ENCODE measurements at regions not wholly inside any gene's neighbourhood (a gene's known extent, or its start where the extent isn't known, plus 50 kb on each side); places are given as distances from the start of the nearest gene placed in this dataset.

DNA sequence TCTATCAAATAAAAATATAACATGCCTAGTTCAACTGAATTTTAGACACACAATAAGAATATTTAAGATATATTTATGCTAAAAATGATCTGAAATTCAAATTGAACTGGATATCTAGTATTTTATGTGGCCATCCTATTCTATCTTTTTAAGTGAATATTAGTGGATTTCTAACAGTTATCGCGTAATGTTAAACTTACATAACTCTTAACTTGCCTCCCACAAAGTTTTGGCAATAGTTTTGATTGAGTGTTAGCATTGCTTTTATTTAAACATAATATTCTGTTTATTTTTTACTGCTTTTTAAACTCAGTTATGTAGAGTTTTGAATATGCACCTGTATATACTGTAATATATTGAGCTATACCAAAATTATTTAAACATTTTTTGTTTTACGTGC lies 1279.5 kb downstream of the OTOL1 start:
- TF ChIP-seq, protein P1, sequence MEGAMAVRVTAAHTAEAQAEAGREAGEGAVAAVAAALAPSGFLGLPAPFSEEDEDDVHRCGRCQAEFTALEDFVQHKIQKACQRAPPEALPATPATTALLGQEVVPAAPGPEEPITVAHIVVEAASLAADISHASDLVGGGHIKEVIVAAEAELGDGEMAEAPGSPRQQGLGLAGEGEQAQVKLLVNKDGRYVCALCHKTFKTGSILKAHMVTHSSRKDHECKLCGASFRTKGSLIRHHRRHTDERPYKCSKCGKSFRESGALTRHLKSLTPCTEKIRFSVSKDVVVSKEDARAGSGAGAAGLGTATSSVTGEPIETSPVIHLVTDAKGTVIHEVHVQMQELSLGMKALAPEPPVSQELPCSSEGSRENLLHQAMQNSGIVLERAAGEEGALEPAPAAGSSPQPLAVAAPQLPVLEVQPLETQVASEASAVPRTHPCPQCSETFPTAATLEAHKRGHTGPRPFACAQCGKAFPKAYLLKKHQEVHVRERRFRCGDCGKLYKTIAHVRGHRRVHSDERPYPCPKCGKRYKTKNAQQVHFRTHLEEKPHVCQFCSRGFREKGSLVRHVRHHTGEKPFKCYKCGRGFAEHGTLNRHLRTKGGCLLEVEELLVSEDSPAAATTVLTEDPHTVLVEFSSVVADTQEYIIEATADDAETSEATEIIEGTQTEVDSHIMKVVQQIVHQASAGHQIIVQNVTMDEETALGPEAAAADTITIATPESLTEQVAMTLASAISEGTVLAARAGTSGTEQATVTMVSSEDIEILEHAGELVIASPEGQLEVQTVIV (IDR thresholded peaks at IDR 0.05; ENCODE audit: borderline replicate concordance, partially characterized antibody) = no peak
- no peak for TF ChIP-seq HCFC1 (IDR thresholded peaks at IDR 0.05; ENCODE audit: low read length)
- no peak for TF ChIP-seq SREBF2 (IDR thresholded peaks at IDR 0.05; ENCODE audit: low read length)
- TF ChIP-seq, protein P2, sequence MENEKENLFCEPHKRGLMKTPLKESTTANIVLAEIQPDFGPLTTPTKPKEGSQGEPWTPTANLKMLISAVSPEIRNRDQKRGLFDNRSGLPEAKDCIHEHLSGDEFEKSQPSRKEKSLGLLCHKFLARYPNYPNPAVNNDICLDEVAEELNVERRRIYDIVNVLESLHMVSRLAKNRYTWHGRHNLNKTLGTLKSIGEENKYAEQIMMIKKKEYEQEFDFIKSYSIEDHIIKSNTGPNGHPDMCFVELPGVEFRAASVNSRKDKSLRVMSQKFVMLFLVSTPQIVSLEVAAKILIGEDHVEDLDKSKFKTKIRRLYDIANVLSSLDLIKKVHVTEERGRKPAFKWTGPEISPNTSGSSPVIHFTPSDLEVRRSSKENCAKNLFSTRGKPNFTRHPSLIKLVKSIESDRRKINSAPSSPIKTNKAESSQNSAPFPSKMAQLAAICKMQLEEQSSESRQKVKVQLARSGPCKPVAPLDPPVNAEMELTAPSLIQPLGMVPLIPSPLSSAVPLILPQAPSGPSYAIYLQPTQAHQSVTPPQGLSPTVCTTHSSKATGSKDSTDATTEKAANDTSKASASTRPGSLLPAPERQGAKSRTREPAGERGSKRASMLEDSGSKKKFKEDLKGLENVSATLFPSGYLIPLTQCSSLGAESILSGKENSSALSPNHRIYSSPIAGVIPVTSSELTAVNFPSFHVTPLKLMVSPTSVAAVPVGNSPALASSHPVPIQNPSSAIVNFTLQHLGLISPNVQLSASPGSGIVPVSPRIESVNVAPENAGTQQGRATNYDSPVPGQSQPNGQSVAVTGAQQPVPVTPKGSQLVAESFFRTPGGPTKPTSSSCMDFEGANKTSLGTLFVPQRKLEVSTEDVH (IDR thresholded peaks at IDR 0.05; ENCODE audit: low read depth, partially characterized antibody) = no peak
- TF ChIP-seq KLF5 (IDR thresholded peaks at IDR 0.05; ENCODE audit: partially characterized antibody) = no peak
- TF ChIP-seq, protein P3, sequence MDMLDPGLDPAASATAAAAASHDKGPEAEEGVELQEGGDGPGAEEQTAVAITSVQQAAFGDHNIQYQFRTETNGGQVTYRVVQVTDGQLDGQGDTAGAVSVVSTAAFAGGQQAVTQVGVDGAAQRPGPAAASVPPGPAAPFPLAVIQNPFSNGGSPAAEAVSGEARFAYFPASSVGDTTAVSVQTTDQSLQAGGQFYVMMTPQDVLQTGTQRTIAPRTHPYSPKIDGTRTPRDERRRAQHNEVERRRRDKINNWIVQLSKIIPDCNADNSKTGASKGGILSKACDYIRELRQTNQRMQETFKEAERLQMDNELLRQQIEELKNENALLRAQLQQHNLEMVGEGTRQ (IDR thresholded peaks at IDR 0.05; ENCODE audit: borderline replicate concordance, low read depth, low read length) = no peak
- TF ChIP-seq, protein P4, sequence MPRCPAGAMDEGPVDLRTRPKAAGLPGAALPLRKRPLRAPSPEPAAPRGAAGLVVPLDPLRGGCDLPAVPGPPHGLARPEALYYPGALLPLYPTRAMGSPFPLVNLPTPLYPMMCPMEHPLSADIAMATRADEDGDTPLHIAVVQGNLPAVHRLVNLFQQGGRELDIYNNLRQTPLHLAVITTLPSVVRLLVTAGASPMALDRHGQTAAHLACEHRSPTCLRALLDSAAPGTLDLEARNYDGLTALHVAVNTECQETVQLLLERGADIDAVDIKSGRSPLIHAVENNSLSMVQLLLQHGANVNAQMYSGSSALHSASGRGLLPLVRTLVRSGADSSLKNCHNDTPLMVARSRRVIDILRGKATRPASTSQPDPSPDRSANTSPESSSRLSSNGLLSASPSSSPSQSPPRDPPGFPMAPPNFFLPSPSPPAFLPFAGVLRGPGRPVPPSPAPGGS (IDR thresholded peaks at IDR 0.05; ENCODE audit: borderline replicate concordance, insufficient read depth, low read depth, low read length, poor library complexity, severe bottlenecking) = no peak
- TF ChIP-seq ZNF24 (IDR thresholded peaks at IDR 0.05) = no peak
- no peak for TF ChIP-seq TCF7 (IDR thresholded peaks at IDR 0.05; ENCODE audit: borderline replicate concordance)
- TF ChIP-seq, protein P5, sequence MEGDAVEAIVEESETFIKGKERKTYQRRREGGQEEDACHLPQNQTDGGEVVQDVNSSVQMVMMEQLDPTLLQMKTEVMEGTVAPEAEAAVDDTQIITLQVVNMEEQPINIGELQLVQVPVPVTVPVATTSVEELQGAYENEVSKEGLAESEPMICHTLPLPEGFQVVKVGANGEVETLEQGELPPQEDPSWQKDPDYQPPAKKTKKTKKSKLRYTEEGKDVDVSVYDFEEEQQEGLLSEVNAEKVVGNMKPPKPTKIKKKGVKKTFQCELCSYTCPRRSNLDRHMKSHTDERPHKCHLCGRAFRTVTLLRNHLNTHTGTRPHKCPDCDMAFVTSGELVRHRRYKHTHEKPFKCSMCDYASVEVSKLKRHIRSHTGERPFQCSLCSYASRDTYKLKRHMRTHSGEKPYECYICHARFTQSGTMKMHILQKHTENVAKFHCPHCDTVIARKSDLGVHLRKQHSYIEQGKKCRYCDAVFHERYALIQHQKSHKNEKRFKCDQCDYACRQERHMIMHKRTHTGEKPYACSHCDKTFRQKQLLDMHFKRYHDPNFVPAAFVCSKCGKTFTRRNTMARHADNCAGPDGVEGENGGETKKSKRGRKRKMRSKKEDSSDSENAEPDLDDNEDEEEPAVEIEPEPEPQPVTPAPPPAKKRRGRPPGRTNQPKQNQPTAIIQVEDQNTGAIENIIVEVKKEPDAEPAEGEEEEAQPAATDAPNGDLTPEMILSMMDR (IDR thresholded peaks at IDR 0.05 in 2 of 3, conservative IDR thresholded peaks at IDR 0.05 in 1 of 3; ENCODE audit: control insufficient read depth in 2 of 3, extremely low read depth in 1 of 3, insufficient read depth in 1 of 3, low read depth in 3 of 3, low read length in 3 of 3) = no peak
- TF ChIP-seq STAT1 (conservative IDR thresholded peaks at IDR 0.05) = no peak
